ENCODE measurements at regions not wholly inside any gene's neighbourhood (a gene's known extent, or its start where the extent isn't known, plus 50 kb on each side); places are given as distances from the start of the nearest gene placed in this dataset.

DNA sequence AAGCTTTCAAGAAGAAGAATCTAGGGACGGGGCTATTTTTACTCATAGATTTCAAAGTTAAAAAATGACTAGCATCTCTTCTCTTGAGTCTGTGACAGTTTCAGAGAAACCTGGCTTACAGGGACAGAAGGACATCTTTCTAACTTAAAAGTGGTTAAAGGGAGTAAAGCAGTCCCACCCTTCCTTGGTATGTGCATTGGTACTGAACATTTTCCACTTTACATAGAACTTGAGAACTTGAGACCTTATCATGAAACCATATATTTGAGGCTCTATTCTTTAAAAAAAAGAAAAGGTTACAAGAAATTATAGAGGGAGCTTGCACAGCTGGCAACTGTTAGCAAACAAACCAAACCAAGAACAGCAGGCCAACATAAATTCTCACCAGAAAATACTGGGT, 73.4 kb upstream of the GAREM1 start:
- no peak for DNase-seq (ENCODE audit: low read depth)

DNA sequence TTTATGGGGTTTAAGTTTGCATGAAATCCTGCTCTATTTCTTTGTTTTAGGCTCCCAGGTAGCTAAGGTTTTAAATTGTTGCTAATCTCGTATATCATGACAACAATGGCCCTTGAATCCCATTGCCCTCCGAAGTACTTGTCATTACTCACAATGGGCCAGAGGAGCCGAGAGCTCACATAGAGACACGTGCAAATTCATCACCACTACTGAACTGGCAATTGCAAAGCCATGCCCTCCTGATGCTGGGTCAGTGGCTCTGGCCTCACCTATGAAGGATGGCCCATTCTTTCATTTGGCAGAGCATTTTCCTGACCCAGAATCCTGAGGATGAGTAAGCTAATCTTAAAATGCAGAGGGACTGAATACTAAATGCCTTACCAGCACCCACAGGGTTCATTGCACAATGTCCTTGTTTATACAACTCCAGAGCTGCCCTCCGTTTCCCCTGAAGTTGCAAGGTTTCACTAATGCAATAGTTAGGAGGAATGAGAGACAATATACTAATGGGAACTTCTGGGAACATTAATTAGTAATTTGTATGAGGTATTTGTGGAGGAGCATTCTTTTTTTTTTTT, 71.6 kb upstream of the GAREM1 start:
- no peak for DNase-seq (ENCODE audit: low read depth)

DNA sequence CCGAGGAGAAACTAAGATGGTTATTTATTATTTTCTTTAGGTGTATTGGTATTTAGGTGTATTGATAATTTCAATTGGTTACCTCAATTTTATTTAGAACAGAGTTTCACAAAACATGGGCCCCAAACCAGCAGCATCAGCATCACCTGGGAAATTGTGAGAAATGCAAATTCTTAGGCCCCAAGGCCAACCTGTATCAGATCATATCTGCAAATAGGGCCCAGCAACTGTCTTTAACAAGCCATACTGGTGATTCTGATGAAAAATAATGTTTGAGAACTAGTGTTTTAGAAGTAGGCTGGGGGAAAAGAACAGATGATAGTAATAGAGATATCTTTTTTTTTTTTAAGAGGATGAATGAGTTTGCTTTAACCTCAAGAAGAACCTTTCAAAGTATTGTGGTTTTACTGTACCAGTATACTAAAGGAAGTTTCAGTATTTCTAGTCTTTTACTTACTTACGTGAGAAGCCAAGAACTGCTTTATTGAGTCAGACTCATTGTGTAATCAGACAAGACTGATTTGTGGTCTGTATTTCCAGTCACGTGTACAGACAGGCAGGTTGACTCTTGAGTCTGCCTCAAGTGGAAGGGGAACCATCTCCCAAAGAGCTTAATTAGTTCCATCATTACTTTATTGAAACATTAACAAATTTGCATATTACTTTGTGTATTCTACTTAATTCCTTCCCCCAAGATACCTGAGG, 60.4 kb upstream of the GAREM1 start:
- DNase-seq (ENCODE audit: low read depth), result peak; percentile 12

DNA sequence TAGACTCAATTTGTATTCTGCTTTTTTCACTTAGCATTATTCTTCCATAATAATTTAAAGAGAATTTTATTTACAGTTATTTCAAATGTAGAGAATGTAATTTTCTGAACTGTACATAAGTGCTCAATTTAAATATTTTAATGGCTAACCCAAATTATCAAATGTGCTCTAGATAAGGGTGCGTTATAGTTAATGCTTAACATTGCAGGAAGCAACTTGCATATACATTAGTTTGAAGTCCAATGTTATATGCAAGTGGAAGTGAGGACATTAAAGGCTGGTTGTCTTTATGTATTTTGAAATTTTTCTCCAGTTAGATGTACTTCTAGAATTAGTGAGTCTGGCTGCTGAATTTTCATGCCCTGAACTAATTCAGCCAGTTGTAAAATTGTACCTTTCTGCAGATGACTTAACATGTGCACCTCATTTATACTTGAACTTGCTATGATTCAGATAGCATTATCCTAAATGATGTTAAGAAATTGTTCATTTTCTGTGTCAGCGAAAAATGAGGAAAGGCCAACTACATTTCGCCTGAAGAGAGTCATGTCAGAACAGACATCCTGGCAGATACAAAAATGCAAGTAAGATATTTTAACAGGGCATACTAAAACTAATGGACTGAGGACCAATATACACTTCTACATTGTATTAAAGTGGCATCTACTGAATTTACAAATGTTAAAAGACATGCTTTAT, 59.2 kb upstream of the GAREM1 start:
- DNase-seq (ENCODE audit: low read depth), result no peak

DNA sequence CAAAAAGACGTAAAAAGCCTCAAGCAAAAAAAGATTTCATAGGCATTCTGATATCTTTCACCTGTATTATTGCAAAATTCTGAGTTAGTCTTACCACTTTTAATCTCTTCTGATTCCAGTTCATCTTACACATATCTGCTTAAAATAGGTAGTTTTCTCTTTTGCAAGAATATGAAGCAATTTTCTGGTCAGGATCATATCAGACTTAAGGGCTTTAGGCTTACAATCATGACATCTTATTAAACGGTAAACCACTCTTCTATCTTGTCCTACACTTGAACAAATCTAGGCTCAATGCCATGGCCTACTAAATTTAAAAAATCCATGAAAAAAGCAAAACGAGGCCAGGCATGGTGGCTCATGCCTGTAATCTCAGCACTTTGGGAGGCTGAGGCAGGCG, 50.1 kb upstream of the GAREM1 start:
- no peak for DNase-seq (ENCODE audit: low read depth)
